Stimulated activated naive CD8-positive, alpha-beta T cell treated with anti-CD3 and anti-CD28 coated beads, Interleukin-15, Interleukin-2, amounts not matched to agents 100 ng/mL and 50 ng/mL, for 24 hours (primary cell): ENCODE measurements at regions not wholly inside any gene's neighbourhood (a gene's known extent, or its start where the extent isn't known, plus 50 kb on each side); places are given as distances from the start of the nearest gene placed in this dataset.
"Not testable (repeated sequence)": the region's sequence is repeated elsewhere in the genome, so short reads cannot be mapped to it uniquely, and the experiment has no call there.

ENCODE experiments used
- H3K27ac Mint-ChIP-seq: one replicate; pipeline ENCODE4 v1.8.0; 2021; ENCODE audit warnings: mild to moderate bottlenecking, mixed read lengths
- H3K27me3 Mint-ChIP-seq: one replicate; pipeline ENCODE4 v1.8.0; 2021; ENCODE audit warnings: mixed read lengths
- H3K36me3 Mint-ChIP-seq: one replicate; pipeline ENCODE4 v1.8.0; 2021; ENCODE audit warnings: low read depth, mixed read lengths
- H3K4me1 Mint-ChIP-seq: one replicate; pipeline ENCODE4 v1.8.0; 2021; ENCODE audit warnings: low read depth, mixed read lengths
- H3K4me3 Mint-ChIP-seq: one replicate; pipeline ENCODE4 v1.8.0; 2021; ENCODE audit warnings: mild to moderate bottlenecking, mixed read lengths
- H3K9me3 Mint-ChIP-seq: one replicate; pipeline ENCODE4 v1.8.0; 2021; ENCODE audit warnings: mixed read lengths

DNA sequence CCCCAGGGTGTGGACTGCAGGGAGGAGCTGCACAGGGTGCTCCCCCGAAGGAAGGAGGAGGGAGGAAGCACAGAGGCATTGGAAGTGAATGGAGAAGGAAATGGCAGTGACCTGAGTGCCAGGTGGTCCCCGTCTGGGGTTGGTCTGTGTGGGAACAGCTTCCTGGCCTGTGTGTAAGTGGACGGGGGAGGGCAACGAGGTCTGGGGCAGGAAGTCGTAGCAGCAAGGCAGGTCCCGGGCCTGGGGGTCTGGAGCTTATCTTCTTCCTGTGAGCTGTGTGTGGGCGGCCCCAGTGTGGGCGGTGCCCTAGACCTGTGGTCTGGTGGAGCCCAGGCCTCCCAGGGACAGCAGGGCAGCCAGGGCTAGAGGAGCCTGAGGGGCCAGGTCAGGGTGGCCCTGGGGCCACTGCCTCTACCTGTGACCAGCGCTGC is 382.1 kb downstream of the TMEM121 start:
- no peak overlapping the region for H3K4me3 Mint-ChIP-seq

GRCh38 chr14:105909046-105909827 is 382.9 kb downstream of the TMEM121 start:
- no peaks in the 10 kb centered on the region for H3K36me3 Mint-ChIP-seq
- no peaks in the 10 kb centered on the region for H3K9me3 Mint-ChIP-seq
- no peaks in the 10 kb centered on the region for H3K27me3 Mint-ChIP-seq
- H3K27ac Mint-ChIP-seq = no peak overlapping the region
- peaks cover 9% of the 10 kb centered on the region for H3K4me1 Mint-ChIP-seq
- H3K4me3 Mint-ChIP-seq = no peak overlapping the region

More for the DNA sequence above, 382.1 kb downstream of the TMEM121 start:
- no peak overlapping the region for H3K27ac Mint-ChIP-seq
- peaks cover 9% of the 10 kb centered on the region for H3K4me1 Mint-ChIP-seq
- H3K36me3 Mint-ChIP-seq = no peaks in the 10 kb centered on the region
- no peaks in the 10 kb centered on the region for H3K27me3 Mint-ChIP-seq
- no peaks in the 10 kb centered on the region for H3K9me3 Mint-ChIP-seq

DNA sequence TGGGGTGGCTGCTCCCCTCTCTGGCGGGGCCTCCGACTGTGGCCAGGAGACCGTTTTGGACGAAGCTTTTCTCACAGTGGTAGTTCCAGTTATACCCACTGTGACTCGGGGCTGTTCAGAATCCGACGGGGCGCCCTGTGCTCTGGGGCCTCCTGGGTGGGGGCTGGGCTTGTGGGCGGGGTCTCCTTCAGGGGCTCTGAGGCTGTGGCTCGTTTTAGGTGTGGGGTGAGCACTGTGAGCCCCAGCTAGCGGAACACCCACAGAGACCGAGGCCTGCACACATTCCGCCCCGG is 383.4 kb downstream of the TMEM121 start:
- not testable (repeated sequence) for H3K27me3 Mint-ChIP-seq, H3K9me3 Mint-ChIP-seq, H3K4me3 Mint-ChIP-seq

GRCh38 chr14:105910426-105910825 is 384.0 kb downstream of the TMEM121 start:
- Mint-ChIP-seq H3K36me3 (peaks cover 1% of the 10 kb centered on the region), H3K27ac (no peak overlapping the region), H3K4me3 (peak overlapping the region; percentile 19), H3K9me3 (no peaks in the 10 kb centered on the region), H3K4me1 (peaks cover 9% of the 10 kb centered on the region), H3K27me3 (no peaks in the 10 kb centered on the region)

More for the DNA sequence above, 383.4 kb downstream of the TMEM121 start:
- H3K4me1 Mint-ChIP-seq, H3K27ac Mint-ChIP-seq, H3K36me3 Mint-ChIP-seq: not testable (repeated sequence)

- Mint-ChIP-seq H3K36me3 (peaks cover 8% of the 10 kb centered on the region), H3K4me1 (peaks cover 9% of the 10 kb centered on the region), H3K9me3 (peaks cover 4% of the 10 kb centered on the region), H3K27ac (no peak overlapping the region), H3K4me3 (no peak overlapping the region), H3K27me3 (no peaks in the 10 kb centered on the region)
These were observed 384.8 kb downstream of the TMEM121 start for GRCh38 chr14:105911006-105911847.

DNA sequence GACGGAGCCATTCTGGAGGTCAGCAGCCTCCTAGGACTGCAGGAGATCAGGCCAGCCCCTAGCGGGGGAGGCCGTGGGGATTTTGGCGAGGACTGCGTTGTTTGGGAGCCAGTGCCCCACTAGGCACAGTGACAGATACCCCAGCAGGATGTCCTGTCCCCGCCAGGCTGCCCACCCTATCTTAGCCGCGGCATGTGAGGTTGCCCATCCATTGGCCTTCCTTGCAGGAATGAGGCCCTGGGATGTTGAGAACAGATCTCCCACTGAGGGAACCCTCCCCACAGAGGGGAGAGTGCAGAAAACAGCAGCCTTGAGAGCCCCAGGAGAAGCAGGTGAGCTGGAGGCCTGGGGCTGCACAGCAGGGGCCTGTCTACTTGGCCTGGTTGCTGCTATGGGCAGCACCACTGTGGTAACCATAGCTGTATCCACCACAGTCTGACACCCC is 385.5 kb downstream of the TMEM121 start:
- peaks cover 10% of the 10 kb centered on the region for H3K36me3 Mint-ChIP-seq
- H3K9me3 Mint-ChIP-seq, H3K4me1 Mint-ChIP-seq, H3K27me3 Mint-ChIP-seq, H3K27ac Mint-ChIP-seq, H3K4me3 Mint-ChIP-seq: not testable (repeated sequence)

DNA sequence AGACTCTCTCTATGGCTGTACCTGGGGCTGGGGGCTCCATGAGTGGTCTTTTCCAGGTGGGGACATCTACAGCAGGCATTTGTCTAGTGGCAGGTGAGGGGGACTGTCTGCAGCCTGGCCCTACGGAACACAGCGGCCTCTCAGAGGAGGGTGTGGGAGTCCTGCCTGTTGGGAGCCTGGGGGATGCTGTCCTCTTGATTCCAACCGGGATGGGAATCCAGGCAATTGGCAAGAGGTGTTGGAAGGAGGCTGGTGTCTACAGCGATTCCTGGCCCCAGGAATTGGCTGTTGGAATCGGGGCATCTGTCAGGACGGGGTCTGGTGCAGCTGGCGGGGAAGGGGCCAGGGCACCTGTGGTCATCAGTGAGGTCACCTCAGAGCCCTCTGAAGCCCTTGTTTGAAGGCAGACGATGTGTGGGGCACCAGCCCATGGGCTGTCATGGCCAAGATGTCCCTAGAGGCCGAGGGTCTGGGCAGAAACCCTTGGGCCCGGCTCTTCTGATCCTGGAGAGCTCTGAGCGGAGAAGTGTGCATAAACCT is 386.3 kb downstream of the TMEM121 start:
- Mint-ChIP-seq H3K4me1 (peaks cover 9% of the 10 kb centered on the region), H3K36me3 (peaks cover 10% of the 10 kb centered on the region), H3K4me3 (no peak overlapping the region), H3K9me3 (peaks cover 4% of the 10 kb centered on the region), H3K27me3 (no peaks in the 10 kb centered on the region), H3K27ac (no peak overlapping the region)

GRCh38 chr14:105913221-105913620 is 386.8 kb downstream of the TMEM121 start:
- H3K4me3 Mint-ChIP-seq = no peak overlapping the region
- H3K27me3 Mint-ChIP-seq = no peaks in the 10 kb centered on the region
- peaks cover 5% of the 10 kb centered on the region for H3K4me1 Mint-ChIP-seq
- peaks cover 10% of the 10 kb centered on the region for H3K36me3 Mint-ChIP-seq
- no peak overlapping the region for H3K27ac Mint-ChIP-seq
- peaks cover 4% of the 10 kb centered on the region for H3K9me3 Mint-ChIP-seq

DNA sequence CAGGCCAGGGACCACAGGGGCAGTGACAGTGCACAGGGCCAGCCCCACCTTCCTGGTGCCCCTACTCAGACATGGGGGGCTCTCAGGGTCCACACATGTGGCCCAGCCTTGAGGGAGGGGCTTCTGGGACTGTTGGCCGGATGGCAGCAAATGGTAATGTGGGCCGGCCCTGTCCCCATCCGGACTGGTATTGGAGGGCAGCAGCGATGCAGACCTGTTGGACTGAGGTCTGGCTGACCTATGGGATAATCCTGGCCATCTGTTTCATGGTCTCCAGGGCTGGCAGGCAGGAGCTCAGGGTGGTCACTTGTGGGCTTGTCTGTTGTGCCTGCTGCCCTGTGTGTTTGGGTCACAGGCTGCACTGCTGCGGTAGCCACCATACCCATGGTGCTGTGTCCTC is 387.5 kb downstream of the TMEM121 start:
- H3K27me3 Mint-ChIP-seq = no peaks in the 10 kb centered on the region
- H3K9me3 Mint-ChIP-seq = peaks cover 4% of the 10 kb centered on the region
- no peaks in the 10 kb centered on the region for H3K4me1 Mint-ChIP-seq
- no peak overlapping the region for H3K4me3 Mint-ChIP-seq
- peaks cover 10% of the 10 kb centered on the region for H3K36me3 Mint-ChIP-seq
- no peak overlapping the region for H3K27ac Mint-ChIP-seq

DNA sequence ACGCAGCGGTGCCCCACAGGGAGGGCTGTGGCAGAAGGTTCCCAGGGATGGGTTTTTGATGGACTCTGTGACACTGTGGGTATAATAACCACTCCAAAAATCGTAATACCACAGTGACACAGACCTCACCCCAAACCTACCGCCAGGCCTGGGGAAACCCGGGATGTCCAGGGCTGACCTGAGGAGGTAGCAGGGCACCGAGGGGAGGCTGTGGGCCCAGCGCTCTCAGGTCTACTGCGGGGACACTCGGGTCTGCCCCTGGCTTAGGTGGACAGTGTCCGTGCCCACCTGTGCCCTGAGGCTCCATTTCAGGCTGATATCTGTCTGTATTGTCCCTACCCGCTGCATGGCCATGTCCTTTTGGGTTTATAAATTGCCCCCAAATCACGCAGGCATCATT is 387.9 kb downstream of the TMEM121 start:
- not testable (repeated sequence) for H3K27me3 Mint-ChIP-seq, H3K27ac Mint-ChIP-seq, H3K4me3 Mint-ChIP-seq, H3K9me3 Mint-ChIP-seq, H3K4me1 Mint-ChIP-seq
- peaks cover 10% of the 10 kb centered on the region for H3K36me3 Mint-ChIP-seq

DNA sequence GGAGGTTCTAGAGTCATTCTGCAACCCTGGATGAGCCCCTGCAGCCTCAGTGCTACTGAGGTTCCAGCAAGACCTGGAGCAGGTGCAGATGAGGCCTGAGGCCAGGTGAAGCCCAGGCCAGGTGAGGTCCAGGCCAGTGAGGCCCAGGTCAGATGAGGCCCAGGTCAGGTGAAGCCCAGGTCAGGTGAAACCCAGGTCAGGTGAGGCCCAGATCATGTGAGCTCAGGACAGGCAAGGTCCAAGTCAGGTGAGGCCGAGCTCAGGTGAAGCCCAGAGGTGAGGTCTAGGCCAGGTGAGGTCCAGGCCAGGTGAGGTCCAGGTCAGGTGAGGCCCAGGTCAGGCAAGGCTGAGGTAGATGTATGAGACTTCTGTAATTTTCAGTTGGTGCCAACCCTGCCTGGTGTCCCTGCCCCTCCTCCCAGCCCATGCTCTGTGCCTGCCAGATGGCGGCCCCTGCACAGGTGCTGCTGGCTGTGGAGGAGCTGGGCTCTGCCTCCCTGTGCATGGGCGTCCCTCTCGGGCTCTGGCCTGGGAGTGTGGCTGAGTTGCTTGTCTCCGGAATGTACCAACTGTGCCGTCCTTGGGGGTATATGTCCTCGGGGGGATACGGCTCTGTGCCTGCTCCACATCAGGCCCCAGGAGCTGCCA is 388.5 kb downstream of the TMEM121 start:
- peaks cover 10% of the 10 kb centered on the region for H3K36me3 Mint-ChIP-seq
- no peaks in the 10 kb centered on the region for H3K27me3 Mint-ChIP-seq
- no peak overlapping the region for H3K4me3 Mint-ChIP-seq
- H3K27ac Mint-ChIP-seq = no peak overlapping the region
- H3K4me1 Mint-ChIP-seq = no peaks in the 10 kb centered on the region
- peaks cover 4% of the 10 kb centered on the region for H3K9me3 Mint-ChIP-seq

DNA sequence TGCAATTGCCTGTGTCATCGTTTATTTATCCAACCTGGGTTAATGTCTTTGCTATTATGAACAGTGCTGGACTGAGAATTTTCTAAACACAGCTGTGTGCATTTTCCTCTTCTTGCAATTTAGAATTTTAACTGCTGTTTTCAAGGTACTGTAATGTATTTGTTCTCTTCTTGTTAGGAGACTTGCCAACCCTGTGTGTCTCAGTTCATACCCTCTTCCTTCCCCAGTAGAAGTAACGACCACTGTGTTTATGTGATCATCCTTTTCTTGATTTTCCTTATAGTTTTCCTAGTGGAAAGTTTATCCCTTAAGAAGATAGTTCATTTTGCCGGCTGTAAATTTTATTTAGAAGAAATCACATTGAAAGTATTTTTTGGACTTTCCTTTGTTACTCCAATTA is 389.2 kb downstream of the TMEM121 start:
- H3K4me1 Mint-ChIP-seq, H3K9me3 Mint-ChIP-seq, H3K27me3 Mint-ChIP-seq, H3K4me3 Mint-ChIP-seq, H3K27ac Mint-ChIP-seq: not testable (repeated sequence)
- peaks cover 10% of the 10 kb centered on the region for H3K36me3 Mint-ChIP-seq

DNA sequence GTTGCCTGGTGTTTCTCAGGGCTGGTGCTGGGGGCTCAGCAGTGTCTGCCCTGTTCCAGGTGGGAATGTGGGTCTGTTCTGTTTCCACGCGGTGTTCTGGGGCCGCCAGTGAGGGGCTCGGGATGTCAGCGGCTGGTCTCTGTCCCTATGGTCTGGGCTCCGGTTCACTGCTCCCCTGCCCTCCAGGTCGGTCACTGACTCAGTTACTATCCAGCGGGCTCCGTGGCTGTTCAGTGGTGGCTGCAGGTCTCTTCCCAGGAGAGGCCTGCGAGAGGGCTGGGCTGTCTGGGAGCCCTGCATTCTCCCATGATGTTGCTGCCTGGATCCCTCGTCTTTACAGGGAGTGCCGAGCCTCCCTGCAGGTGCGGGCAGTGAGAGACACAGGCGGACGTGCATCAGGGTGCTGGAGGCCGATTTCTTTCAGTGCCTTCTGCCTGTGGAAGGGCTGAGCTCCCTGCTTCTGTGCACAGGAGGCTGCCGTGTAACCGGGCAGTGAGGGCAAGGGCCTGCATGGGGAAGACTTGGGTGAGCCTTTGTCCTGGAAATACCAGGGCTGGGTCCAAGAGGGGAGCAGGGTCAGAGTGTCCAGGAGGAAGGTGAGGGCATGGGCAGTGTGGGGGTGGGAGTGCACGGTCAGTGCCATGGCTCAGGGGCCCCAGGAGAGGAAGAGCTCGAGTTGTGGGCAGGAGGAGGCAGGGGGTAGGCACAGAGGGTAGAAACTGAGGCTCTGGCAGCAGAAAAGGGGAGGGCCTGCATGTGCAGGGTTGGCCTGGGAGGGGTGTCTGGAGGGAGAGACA is 391.0 kb downstream of the TMEM121 start:
- H3K4me1 Mint-ChIP-seq, H3K27me3 Mint-ChIP-seq, H3K9me3 Mint-ChIP-seq, H3K27ac Mint-ChIP-seq, H3K4me3 Mint-ChIP-seq: not testable (repeated sequence)
- peaks cover 10% of the 10 kb centered on the region for H3K36me3 Mint-ChIP-seq

GRCh38 chr14:105917933-105918436 is 391.6 kb downstream of the TMEM121 start:
- H3K36me3 Mint-ChIP-seq = peaks cover 10% of the 10 kb centered on the region
- H3K27ac Mint-ChIP-seq = no peak overlapping the region
- H3K27me3 Mint-ChIP-seq = no peaks in the 10 kb centered on the region
- no peaks in the 10 kb centered on the region for H3K4me1 Mint-ChIP-seq
- peaks cover 4% of the 10 kb centered on the region for H3K9me3 Mint-ChIP-seq
- no peak overlapping the region for H3K4me3 Mint-ChIP-seq
